Nucleus accumbens (tissue), 56 donors: ENCODE measurements at regions not wholly inside any gene's neighbourhood (a gene's known extent, or its start where the extent isn't known, plus 50 kb on each side); places are given as distances from the start of the nearest gene placed in this dataset.

ENCODE experiments used
- DNase-seq, 56 donors: peaks; one replicate each; lab custom pipeline; 2025; lab: John Stamatoyannopoulos, UW

- no peak for DNase-seq
Measured at GRCh38 chr14:82104013-82104412, 570.4 kb upstream of the SEL1L start.

GRCh38 chr14:82112210-82112839 lies 578.7 kb upstream of the SEL1L start:
- no peak for DNase-seq

- DNase-seq, result no peak
Measured at GRCh38 chr14:82113007-82113406, 579.4 kb upstream of the SEL1L start.

GRCh38 chr14:82113710-82114109 lies 580.1 kb upstream of the SEL1L start:
- DNase-seq, result no peak

GRCh38 chr14:82116721-82117120 lies 583.1 kb upstream of the SEL1L start:
- DNase-seq, result no peak

GRCh38 chr14:82122655-82123054 lies 589.0 kb upstream of the SEL1L start:
- DNase-seq, result no peak

- no peak for DNase-seq
Measured at GRCh38 chr14:82124511-82124910, 590.9 kb upstream of the SEL1L start.

- DNase-seq, result no peak
Measured at GRCh38 chr14:82126006-82126405, 592.4 kb upstream of the SEL1L start.

GRCh38 chr14:82134411-82134810 lies 600.8 kb upstream of the SEL1L start:
- no peak for DNase-seq

- no peak for DNase-seq
Measured at GRCh38 chr14:82138431-82138830, 604.8 kb upstream of the SEL1L start.

- no peak for DNase-seq
Measured at GRCh38 chr14:82146846-82147245, 613.2 kb upstream of the SEL1L start.

GRCh38 chr14:82153689-82154088 lies 620.0 kb upstream of the SEL1L start:
- DNase-seq, result no peak

GRCh38 chr14:82159624-82160023 lies 626.0 kb upstream of the SEL1L start:
- no peak for DNase-seq

GRCh38 chr14:82180139-82180538 lies 646.5 kb upstream of the SEL1L start:
- no peak for DNase-seq

GRCh38 chr14:82182646-82183045 lies 649.0 kb upstream of the SEL1L start:
- DNase-seq, result no peak

- no peak for DNase-seq
Measured at GRCh38 chr14:82190742-82191141, 657.1 kb upstream of the SEL1L start.

GRCh38 chr14:82192387-82192786 lies 658.7 kb upstream of the SEL1L start:
- no peak for DNase-seq

GRCh38 chr14:82223276-82223675 lies 689.6 kb upstream of the SEL1L start:
- no peak for DNase-seq

GRCh38 chr14:82224610-82225009 lies 691.0 kb upstream of the SEL1L start:
- no peak for DNase-seq

GRCh38 chr14:82230748-82231147 lies 697.1 kb upstream of the SEL1L start:
- no peak for DNase-seq

- DNase-seq, result no peak
Measured at GRCh38 chr14:82238649-82239048, 705.0 kb upstream of the SEL1L start.

GRCh38 chr14:82239223-82239622 lies 705.6 kb upstream of the SEL1L start:
- DNase-seq, result no peak

- no peak for DNase-seq
Measured at GRCh38 chr14:82244791-82245190, 711.1 kb upstream of the SEL1L start.
